IMR-90 (cell line): ENCODE measurements at regions not wholly inside any gene's neighbourhood (a gene's known extent, or its start where the extent isn't known, plus 50 kb on each side); places are given as distances from the start of the nearest gene placed in this dataset.

Source experiments
- BHLHE40 ChIP-seq: fragments of 150-350 bp; IDR thresholded peaks from 2 replicates; pipeline ENCODE4 v1.6.1; 2016; ENCODE audit warnings: mild to moderate bottlenecking, low read depth, low read length
- CEBPB ChIP-seq: IDR thresholded peaks from 2 replicates; pipeline ENCODE4 v1.6.1; 2012; ENCODE audit warnings: low read depth, low read length, improper control_type of control experiment
- CTCF ChIP-seq: conservative IDR thresholded peaks from 2 replicates; pipeline ENCODE4 v1.5.1; 2012; ENCODE audit warnings: mild to moderate bottlenecking, low read depth, low read length, improper control_type of control experiment
- FOS ChIP-seq: fragments of 150-350 bp; IDR thresholded peaks from 2 replicates; pipeline ENCODE4 v1.6.1; 2016; ENCODE audit warnings: low read depth, low read length
- MAFK ChIP-seq: IDR thresholded peaks from 2 replicates; pipeline ENCODE4 v1.6.1; 2012; ENCODE audit warnings: low read depth, low read length, improper control_type of control experiment
- MAZ ChIP-seq: IDR thresholded peaks from 2 replicates; pipeline ENCODE4 v1.6.1; 2012; ENCODE audit warnings: low read depth, mild to moderate bottlenecking, low read length, improper control_type of control experiment, moderate library complexity, borderline replicate concordance
- MXI1 ChIP-seq: IDR thresholded peaks from 2 replicates; pipeline ENCODE4 v1.6.1; 2012; ENCODE audit warnings: low read depth, mild to moderate bottlenecking, low read length, moderate library complexity, borderline replicate concordance
- NFE2L2 ChIP-seq: fragments of 150-350 bp; IDR thresholded peaks from 2 replicates; pipeline ENCODE4 v1.6.1; 2016; ENCODE audit warnings: low read depth, mild to moderate bottlenecking, low read length
- POLR2A ChIP-seq: IDR thresholded peaks from 2 replicates; pipeline ENCODE4 v1.6.1; 2012; ENCODE audit warnings: mild to moderate bottlenecking, low read depth, low read length
- RAD21 ChIP-seq: IDR thresholded peaks from 2 replicates; pipeline ENCODE4 v1.6.1; 2012; ENCODE audit warnings: low read length, improper control_type of control experiment
- RCOR1 ChIP-seq: IDR thresholded peaks from 2 replicates; pipeline ENCODE4 v1.6.1; 2012; ENCODE audit warnings: mild to moderate bottlenecking, low read length, improper control_type of control experiment; ENCODE audit not compliant: insufficient replicate concordance
- RFX5 ChIP-seq: IDR thresholded peaks from 2 replicates; pipeline ENCODE4 v1.8.0; 2012; ENCODE audit warnings: low read depth, mild to moderate bottlenecking, low read length, moderate library complexity
- SMC3 ChIP-seq: fragments of 150-350 bp; IDR thresholded peaks from 2 replicates; pipeline ENCODE4 v1.6.1; 2016; ENCODE audit warnings: low read depth, mild to moderate bottlenecking, antibody characterized with exemption, low read length, moderate library complexity
- USF2 ChIP-seq: fragments of 150-350 bp; IDR thresholded peaks from 2 replicates; pipeline ENCODE4 v1.6.1; 2017; ENCODE audit warnings: mild to moderate bottlenecking, antibody characterized with exemption, low read length, low read depth

- TF ChIP-seq FOS (no peak), CTCF (no peak), RFX5 (no peak), MAZ (no peak), POLR2A (no peak), NFE2L2 (no peak), BHLHE40 (no peak), RCOR1 (no peak), RAD21 (no peak), SMC3 (no peak), CEBPB (no peak), MAFK (no peak), USF2 (no peak), MXI1 (no peak)
Measured at GRCh38 chr2:43087413-43087812, 139.0 kb downstream of the ZFP36L2 start.
